NCI-H1105 treated with DMSO at 0.1 percent for 48 hours (cell line): ENCODE measurements at regions not wholly inside any gene's neighbourhood (a gene's known extent, or its start where the extent isn't known, plus 50 kb on each side); places are given as distances from the start of the nearest gene placed in this dataset.

Experiments used
- DNase-seq: peaks from one replicate; lab custom pipeline; 2025; lab: John Stamatoyannopoulos, UW

GRCh38 chr7:3195160-3195559, 105.9 kb upstream of the SDK1 start:
- DNase-seq = no peak

DNA sequence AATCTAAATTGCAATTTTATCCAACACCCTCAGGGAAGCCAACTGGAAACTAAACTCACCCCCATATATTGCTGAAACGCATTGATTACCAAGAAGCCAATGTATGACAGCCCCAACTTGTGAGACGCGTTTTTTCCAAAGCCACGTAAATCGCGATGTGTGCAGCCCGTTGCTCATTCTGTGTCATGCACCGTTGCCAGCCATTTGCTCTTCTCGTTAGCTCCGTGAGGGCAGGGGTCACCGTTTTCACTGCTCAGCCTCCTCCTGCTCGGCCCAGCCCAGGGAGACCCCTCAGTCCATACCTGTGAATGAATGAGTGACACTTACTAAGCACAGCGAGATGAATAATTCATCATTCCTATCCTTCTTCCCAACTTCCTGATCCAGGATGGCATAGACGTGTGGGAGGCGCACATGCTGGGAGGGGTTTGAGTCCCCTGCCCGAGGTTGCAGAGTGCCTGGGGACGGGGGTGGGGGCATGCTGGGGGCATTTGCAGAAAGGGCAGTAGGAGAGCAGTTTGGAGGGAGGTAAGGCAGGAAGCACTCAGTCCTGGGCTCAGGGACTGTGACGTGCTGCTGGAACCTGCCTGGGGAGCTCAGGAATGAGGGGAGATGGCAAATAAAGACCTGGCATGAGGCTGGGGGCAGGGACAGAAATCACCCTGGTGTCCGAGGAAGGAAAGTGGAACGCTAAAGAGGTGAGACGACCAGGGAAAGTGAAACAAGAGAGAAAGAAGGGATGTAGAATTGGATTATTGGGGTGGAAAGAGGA, 104.2 kb upstream of the SDK1 start:
- no peak for DNase-seq

GRCh38 chr7:3197567-3198213, 103.4 kb upstream of the SDK1 start:
- DNase-seq = no peak

DNA sequence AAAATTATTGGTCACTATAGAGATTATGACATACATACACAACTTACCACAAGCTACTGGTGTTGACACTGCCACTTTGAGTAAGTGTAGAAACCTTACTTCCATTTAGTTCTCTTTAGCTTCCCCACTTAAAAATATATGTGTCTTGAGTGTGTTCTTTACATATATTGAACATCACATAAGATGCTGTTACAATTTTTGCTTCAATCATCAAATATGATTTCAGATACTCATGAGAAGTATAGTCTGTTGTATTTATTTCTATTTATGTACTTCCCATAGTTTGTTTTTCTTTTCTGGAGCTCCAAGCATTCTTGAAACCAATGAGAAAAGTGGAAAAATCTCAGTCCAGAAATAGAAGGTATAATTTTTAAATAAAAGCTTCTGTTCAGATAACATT, 102.7 kb upstream of the SDK1 start:
- DNase-seq = no peak

DNA sequence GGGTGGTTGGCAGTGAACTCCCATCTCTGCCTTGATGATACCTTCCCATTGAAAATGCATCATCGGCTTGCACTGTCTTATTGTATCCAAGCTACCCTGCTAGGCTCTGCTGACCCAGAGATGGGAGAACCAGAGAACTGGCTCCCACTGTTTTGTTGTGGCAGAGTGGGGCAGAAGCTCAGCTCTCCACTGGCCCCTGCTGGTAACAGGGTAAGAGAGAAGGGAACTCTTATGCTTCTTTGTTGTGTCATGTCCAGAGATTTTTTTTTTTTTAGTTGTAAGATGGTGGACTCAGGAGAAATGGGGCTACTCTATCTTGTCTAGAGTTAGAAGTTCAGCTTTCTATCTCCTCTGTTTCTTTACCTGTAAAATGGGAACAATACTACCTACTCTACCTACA, 100.5 kb upstream of the SDK1 start:
- no peak for DNase-seq

DNA sequence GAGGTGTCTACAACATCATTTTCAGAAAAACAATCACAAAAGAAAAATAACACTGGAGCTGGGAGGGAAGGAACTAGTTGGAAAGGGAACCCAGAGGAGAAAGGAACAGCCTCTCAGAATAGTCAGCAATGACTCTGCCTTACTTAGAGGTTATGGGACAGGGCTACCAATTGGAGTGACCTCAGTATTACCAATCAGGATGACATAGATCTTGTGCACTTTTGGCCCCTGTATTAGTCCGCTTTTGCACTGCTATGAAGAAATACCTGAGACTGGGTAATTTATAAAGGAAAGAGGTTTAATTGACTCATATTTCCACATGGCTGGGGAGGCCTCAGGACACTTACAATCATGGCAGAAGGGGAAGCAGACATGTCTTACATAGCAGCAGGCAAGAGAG, 99.7 kb upstream of the SDK1 start:
- no peak for DNase-seq

DNA sequence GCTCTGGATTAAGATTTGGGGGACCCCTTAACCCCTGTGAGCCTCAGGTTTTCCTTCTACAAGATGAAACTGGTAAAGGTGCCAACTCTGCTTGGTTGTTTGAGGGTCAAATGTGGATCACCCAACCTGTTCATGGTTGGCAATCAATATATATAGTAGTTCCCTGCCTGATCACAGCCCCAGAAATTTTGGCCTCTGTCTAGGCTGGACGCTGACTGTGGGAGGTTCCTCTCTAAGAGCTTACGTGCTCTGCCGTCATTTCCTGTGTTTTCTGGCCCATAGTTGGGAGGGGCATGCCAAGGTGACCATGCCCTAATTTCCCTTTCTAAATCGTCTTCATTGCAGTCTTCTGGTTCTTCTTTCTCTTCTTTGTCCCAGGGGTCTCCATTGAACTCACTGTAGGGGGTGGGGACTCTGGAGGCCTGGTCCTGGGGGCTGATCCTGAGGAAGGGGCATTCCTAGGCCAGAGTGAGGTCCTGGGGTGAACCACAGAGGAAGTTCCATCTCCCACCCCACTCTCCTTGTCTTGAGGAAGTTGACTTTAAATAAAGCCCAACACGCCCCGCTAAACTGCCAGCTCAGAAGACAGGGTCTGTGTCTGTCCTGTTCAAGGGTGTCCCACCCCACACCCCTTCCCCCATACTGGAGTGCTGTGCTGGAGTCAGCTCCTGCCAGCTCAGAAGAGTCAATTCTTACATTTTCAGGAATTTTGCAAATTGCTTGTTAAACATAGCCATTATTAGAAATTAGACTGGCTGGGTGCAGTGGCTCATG, 98.9 kb upstream of the SDK1 start:
- no peak for DNase-seq

DNA sequence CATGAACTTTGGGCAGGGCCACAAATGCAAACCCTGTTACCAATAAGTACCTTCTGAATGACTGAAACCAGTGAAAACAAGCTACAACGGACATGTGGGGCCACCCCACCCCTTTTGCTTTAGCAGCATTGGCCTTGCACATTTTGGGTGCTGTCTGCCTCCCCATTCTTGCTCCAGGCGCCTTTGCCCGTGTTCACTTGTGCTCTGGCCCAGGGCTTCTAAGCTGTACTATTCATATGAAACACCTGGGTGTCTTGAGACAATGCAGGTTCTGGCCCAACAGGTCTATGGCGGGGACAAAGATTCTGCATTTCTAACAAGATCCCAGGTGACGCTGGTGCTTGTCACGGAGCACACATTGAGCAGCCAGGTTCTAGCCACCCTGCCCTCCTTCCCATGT, 96.5 kb upstream of the SDK1 start:
- DNase-seq = no peak

DNA sequence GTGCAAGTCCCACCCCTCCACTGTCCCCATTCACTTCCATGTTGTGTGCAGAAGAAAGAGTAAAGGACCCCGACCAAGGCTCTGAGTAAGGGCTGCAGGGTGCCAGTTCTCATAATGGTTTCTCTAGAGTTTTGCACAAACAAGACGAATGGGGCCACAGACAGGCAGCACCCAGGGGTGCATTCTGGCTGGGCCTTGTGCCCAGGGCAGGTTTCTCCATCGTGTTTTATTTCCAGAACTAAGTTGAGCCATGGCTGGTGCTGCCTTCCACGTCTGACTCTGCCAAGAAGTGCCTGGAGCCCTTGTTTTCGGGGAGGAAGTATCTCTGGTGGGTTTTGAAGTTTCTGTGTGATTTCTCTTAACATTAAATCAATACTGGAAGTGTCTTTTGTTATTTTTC, 95.0 kb upstream of the SDK1 start:
- DNase-seq = no peak

- DNase-seq = no peak
These were observed 94.3 kb upstream of the SDK1 start for GRCh38 chr7:3206771-3207191.

- DNase-seq = no peak
These were observed 93.6 kb upstream of the SDK1 start for GRCh38 chr7:3207387-3207902.

GRCh38 chr7:3210531-3210930, 90.5 kb upstream of the SDK1 start:
- DNase-seq = no peak

DNA sequence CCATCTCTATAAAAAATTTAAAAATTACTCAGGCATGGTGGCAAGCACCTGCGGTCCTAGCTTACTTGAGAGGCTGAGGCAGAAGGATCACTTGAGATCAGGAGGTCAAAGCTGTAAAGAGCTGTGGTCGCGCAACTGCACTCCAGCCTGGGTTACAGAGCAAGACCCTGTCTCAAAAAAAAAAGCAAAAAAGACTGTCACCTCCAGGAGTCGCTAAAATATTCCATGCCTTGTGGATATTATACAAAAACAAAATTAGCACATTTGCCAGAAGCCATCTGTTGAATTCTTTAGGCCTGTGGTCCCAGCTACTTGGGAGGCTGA, 87.0 kb upstream of the SDK1 start:
- DNase-seq = no peak

DNA sequence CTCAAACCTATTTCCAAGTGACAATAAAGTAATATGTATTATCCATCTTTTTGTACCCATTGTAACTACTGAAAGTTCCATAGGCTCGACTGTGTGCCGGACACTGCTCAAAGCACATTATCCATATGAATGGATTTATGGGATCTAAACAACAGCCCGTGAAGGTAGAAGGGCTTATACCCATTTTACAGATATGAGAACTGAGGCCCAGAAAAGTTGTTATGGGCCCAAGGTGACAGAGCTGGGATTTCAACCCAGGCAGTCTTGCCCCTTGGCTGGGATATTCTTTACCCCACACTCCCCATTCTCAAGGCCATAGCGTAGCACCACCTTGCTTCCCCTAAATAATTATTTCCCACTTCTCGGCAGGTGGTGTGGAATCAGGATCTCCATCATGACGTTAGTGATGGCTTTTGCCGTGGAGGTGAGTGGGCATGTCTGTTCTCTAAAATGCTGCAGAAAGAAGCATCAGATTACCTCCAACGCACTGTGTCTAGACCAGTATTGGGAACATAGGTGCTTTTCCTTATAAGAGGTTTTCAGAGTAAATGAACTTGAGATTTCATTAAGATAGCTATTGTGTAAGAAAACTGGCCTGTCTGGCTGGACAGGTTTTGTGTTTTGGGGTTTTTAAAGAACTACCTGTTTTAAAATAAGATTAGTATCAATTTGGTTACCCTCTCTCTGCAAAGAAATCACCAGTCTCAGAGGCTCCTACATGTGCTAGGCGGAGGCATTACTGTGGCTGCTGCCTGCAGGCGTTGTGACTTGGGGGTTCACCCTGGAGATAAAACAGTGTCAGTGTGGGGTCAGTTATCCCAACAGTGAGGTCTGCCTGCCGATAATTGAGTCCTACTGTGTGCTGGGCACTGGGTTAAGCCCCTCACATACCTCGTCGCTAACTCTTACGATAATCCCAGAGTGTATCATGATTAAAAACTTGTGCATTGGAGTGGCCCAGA, 85.1 kb upstream of the SDK1 start:
- DNase-seq = no peak

- DNase-seq = no peak
These were observed 83.9 kb upstream of the SDK1 start for GRCh38 chr7:3217166-3217565.

- DNase-seq = peak; percentile 78
These were observed 82.4 kb upstream of the SDK1 start for GRCh38 chr7:3218411-3219225.

DNA sequence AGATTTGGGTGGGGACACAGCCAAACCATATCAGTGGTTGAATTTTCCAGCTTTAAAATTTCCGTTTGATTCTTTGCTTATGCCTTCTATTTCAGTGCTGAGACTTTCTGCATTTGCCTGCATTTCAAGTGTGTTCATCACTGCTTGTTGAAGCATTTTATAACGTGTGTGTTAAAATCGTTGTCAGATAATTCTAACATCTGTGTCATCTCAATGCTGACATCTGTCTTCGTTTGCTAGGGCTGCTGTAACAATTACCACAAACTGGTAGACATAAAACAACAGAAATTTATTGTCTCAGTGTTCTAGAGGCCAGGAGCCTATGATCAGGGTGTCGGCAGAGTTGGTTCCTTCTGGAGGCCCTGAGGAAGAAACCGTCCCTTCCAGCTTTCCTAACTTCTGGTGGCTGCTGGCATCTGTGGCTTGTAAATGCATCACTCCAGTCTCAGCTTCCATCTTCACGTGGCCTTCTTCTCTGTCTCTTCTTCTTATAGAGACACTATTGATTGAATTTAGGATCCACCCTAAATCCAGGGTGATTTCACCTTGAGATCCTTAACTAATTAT, 71.1 kb upstream of the SDK1 start:
- DNase-seq = no peak

DNA sequence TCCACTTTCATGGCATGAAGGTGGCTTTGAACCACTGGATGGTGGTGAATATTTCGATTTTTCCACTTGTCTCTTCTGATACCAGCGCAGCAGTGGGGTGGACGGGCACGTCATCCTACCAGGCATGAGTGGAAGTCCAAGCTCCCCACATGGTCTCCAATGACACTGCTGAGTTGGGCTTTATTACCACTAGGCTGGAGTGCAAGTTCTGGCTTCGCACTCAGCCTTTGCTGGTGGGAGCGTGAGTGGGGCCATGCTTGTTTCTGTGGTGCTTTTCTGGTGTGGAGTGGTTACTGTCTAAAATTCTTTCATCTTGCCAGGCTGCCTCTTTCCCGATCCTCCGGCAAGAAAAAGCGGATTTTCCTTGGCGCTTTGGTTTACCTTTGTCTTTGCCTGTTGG, 70.1 kb upstream of the SDK1 start:
- DNase-seq = no peak

- no peak for DNase-seq
These were observed 68.8 kb upstream of the SDK1 start for GRCh38 chr7:3232228-3232627.

GRCh38 chr7:3233301-3233700, 67.8 kb upstream of the SDK1 start:
- no peak for DNase-seq

DNA sequence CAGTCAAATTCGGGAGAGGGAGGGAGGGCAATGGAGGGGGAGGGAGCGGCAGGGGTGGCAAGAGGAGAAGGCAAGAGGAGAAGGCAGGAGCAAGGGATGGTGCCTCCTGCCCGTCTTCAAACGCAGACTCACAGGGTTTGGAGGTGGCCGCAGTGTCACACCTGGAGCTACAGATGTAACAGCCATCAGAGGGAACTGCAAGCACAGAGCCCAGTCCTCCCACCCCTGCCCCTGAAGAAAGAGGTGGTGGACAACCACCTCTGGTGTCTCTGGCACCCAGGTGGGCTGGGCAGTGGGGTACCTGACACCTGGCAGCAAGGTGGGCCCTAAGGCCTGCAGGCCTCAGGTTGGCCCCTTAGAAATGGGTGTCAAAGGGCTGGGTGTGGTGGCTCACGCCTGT, 67.0 kb upstream of the SDK1 start:
- DNase-seq = no peak
